ENCODE measurements at regions not wholly inside any gene's neighbourhood (a gene's known extent, or its start where the extent isn't known, plus 50 kb on each side); places are given as distances from the start of the nearest gene placed in this dataset.

- TF ChIP-seq CTCF (IDR thresholded peaks at IDR 0.05; ENCODE audit: low read depth, low read length, missing input control) (no peak), EGR1 (IDR thresholded peaks at IDR 0.05; ENCODE audit: low read depth in 2 of 2) (no peak), NR2F2 (IDR thresholded peaks at IDR 0.05) (no peak), GABPA (IDR thresholded peaks at IDR 0.05 in 1 of 2, conservative IDR thresholded peaks at IDR 0.05 in 1 of 2) (no peak), YY1 (IDR thresholded peaks at IDR 0.05) (no peak), REST (IDR thresholded peaks at IDR 0.05) (no peak), MAX (IDR thresholded peaks at IDR 0.05) (no peak), RAD21 (IDR thresholded peaks at IDR 0.05) (no peak), TAF1 (conservative IDR thresholded peaks at IDR 0.05) (no peak), FOXA1 (IDR thresholded peaks at IDR 0.05) (no peak), ATF3 (IDR thresholded peaks at IDR 0.05) (no peak), SP1 (IDR thresholded peaks at IDR 0.05) (no peak), ZBTB33 (IDR thresholded peaks at IDR 0.05) (no peak), HNF4A (conservative IDR thresholded peaks at IDR 0.05) (no peak)
These were observed 69.1 kb upstream of the NANOS1 start for GRCh38 chr10:118960157-118961090.
